ENCODE measurements at regions not wholly inside any gene's neighbourhood (a gene's known extent, or its start where the extent isn't known, plus 50 kb on each side); places are given as distances from the start of the nearest gene placed in this dataset.

DNA sequence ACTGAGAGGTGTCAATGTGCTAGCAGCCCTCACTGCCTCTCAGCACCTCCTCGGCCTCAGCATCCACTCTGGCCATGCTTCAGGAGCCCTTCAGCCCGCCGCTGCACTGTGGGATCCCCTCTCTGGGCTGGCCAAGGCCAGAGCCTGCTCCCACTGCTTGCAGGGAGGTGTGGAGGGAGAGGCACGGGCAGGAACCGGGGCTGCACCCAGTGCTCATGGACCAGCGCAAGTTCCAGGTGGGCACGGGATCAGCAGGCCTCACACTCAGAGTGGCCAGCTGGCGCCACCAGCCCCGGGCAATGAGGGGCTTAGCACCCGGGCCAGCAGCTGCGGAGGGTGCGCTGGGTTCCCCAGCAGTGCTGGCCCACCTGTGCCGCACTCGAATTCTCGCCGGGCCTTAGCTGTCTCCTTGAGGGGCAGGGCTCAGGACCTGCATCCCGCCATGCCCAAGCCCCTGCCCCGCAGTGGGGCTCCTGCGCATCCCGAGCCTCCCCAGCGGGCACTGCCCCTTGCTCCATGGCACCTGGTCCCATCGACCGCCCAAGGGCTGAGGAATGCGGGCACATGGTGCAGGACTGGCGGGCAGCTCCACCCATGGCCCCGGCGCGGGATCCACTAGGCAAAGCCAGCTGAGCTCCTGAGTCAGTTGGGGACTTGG, 80.4 kb upstream of the MANEA start:
- TF ChIP-seq, protein P1, sequence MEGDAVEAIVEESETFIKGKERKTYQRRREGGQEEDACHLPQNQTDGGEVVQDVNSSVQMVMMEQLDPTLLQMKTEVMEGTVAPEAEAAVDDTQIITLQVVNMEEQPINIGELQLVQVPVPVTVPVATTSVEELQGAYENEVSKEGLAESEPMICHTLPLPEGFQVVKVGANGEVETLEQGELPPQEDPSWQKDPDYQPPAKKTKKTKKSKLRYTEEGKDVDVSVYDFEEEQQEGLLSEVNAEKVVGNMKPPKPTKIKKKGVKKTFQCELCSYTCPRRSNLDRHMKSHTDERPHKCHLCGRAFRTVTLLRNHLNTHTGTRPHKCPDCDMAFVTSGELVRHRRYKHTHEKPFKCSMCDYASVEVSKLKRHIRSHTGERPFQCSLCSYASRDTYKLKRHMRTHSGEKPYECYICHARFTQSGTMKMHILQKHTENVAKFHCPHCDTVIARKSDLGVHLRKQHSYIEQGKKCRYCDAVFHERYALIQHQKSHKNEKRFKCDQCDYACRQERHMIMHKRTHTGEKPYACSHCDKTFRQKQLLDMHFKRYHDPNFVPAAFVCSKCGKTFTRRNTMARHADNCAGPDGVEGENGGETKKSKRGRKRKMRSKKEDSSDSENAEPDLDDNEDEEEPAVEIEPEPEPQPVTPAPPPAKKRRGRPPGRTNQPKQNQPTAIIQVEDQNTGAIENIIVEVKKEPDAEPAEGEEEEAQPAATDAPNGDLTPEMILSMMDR (conservative IDR thresholded peaks at IDR 0.05 in 1 of 2, IDR thresholded peaks at IDR 0.05 in 1 of 2; ENCODE audit: low read depth in 1 of 2, low read length in 2 of 2): no peak
- TF ChIP-seq EZH2 (IDR thresholded peaks at IDR 0.05; ENCODE audit: low read length, missing control alignments): no peak
